HG02678 (cell line): ENCODE measurements at regions not wholly inside any gene's neighbourhood (a gene's known extent, or its start where the extent isn't known, plus 50 kb on each side); places are given as distances from the start of the nearest gene placed in this dataset.

Experiments used
- ATAC-seq: cut with Tn5 transposase; IDR thresholded peaks from one replicate; pipeline ENCODE4 v1.9.1; 2021; ENCODE audit warnings: mild to moderate bottlenecking, moderate library complexity; ENCODE audit not compliant: unreplicated experiment

DNA sequence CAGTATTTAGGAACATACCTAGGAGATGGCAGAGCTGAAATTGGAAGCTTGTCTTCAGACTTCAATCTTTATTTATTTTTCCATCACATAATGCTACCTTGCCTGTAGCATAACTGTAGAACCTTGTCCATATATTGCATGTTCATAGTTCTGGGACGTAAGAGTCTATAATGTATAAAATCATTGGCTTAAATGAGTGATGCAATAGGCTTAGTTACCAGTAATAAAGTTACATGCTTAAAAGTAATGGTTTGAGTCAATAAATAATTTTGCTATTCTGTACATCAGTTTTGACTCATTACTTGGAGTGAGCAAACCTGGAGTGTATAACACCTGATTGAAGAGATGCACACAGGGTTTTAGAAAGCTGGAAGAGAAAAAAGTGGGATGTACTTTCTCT, 229.3 kb downstream of the CDCA7 start:
- no peak for ATAC-seq

DNA sequence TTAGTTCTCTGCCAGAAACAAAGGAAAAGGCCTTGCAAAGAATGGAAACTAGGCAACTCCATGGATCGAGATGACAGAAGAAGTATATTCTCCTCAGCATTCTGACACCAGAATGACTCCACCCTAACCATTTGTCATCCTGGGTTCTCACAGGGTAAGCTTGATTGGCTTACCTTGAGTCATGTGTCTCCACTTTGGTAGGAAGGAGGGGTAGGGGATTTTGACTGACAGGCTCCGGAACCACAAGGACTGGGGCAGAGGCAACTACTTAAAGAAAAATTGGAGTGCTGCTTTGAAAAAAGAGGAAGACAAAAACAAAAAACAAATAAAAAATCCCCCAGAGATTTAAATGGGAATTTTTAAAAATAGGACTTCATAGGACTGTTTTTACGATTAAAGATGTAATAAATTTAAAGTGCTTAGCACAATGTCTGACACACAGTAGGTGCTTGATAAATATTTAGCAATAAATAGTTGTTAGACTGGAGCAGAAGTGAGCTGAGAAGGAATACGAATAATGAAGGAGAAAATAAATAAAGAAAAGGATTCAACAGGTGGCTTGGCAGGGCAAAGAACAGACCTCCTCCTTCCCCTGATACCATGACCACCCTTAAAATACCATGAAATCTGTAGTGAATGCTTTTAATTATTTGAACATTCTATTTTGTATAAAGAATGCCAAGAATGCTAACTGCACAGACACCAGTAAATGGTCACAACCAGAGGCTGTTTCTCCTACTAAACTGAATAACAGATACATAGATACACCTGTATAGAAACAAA, 230.2 kb downstream of the CDCA7 start:
- no peak for ATAC-seq

DNA sequence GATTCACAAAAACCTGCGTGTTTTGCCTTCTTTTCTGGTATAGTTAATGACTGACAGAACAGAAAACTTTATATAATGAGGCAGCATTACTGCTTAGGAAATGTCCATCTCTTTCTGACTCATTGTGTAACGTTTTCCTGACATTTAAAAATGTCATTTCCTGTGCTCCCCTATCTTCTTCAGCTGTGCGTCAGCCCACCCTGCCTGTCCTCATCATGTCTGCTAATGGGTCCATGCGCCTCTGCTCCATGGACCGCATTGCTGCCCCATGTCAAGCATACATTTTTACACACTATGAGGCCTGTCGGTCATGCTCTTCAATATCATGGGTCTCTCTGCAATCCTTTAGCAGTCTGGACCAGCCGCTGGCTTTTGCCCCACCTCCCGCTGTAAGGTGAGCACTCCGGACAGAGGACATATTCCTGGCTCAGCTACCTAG, 234.3 kb downstream of the CDCA7 start:
- ATAC-seq = no peak

DNA sequence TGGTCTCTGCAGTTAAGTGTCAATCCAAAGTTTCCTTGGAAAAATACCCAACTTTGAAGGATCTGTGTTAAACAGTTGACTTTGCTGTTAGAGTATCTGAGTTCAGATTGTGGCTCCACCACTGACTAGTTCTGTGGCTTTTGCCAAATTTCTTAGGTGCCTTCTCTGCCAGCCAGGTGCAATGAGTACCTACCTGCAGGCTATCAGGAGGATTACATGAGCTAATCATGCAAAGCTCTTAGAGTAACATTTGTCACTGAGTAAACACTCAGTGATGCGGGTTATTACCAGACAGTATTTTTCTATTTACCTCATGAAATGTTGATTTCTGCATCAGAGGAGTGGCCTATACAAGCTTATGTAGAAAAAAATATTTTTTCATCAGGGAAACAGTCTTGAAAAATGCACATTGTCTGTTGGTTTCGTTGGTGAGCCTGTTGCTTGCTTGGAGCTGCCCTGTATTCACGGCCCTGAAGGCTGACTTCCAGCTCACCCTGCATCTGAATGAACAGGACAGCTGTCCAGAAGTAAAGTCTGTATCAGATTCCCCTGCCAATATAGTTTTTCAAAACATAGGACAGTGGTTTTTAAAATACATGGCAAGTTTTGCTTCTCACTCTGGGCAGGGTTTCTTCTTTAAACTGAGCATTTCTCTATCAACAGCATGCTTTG, 235.1 kb downstream of the CDCA7 start:
- ATAC-seq = no peak

DNA sequence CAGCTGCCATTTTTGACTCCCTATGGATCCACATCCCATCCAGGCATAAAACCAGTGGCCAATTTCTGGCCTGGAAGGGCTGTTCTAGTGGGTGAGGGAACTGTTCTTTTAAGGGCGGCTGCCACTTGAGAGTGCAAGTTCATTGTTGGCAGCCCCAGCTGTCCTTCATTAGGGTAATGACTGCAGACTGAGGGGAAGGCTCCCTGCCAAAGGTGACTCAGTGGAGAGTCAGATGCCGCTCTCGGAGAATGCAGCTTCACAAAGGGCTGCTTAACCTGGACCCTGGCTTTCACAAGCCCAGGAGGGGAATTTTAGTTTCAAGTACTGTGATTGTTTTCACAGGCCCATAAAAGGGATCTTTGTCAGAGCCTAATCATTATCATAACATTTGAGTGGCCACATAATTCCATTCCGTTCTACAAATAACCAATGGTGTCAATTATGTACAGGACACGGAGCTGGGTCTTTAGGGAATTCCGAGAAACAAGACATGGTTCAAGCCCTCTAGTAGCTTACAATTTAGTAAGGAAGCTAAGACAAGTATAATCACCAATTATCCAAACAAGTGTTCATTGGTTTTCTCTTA, 235.7 kb downstream of the CDCA7 start:
- no peak for ATAC-seq

DNA sequence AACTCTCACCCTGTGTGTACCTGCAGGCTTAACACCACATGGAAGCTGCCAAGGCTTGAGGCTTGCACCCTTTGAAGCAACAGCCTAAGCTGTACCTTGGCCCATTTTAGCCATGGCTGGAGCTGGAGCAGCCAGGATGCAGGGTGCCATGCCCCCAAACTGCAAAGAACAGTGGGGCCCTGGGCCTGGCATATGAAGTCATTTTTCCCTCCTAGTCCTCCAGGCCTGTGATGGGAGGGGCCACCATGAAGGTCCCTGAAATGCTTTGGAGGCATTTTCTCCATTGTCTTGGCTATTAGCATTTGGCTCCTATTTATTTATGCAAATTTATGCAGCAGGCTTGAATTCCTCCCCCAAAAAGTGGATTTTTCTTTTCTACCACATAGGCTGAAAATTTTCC, 238.4 kb downstream of the CDCA7 start:
- ATAC-seq = no peak

DNA sequence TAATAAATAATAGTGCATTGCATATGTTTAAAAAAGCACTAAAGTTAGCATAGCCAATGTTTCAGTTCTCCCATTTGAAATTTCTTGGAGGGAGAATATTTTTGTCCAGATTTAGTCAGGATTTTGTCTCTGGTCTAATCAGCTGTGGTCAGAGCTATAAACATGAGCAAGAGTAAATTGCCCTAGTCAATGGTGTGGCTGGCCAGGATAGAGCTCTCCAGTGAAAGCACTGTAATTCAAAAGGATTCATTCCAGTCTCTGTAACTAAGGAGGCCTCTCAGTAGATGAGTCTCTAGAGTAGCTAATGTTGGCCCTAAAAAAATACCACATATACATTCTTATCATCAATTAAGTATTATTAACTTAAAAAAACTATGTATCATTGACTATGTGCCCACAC, 241.6 kb downstream of the CDCA7 start:
- ATAC-seq = no peak

DNA sequence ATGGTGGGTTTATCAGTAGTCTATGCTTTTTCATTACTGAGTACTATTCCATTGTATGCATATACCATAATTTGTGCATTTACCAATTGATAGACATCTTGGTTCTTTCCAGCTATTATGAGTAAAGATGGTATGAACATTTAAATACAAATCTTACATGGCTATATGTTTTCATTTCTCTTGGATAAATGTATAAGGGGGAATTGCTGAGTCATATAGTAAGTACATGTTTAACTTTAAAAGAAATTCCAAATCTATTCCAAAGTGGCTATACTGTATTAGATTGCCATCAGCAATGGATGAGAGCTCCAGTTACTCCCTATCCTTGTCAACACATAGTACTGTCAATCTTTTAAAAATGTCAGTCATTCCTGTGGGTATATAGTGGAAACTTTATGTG, 243.9 kb downstream of the CDCA7 start:
- ATAC-seq = no peak

DNA sequence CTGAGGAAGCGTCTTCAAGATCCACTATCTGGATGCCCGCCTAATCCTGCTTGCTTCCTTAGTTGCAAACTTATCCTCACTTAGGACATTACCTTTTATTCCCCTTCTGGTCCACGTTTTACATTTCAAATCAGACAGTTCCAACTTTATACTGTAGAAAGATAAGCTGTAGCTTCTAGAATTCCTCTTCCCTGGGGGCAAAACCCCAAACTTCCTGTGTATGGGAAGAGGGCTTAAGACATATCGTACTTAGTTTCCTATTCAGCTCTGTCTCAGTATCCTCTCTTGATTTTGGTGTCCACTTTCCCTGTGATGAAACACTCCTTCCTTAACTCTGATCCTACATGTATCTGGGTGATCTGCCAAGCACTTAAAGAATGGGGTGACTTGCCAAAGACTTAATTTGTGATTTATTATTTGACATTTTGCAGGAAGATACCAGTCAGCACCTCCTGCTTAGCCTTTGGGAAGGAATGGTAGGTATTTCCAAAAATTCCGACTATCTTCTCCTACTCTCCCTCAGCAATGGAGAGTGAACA, 245.2 kb downstream of the CDCA7 start:
- ATAC-seq = no peak

DNA sequence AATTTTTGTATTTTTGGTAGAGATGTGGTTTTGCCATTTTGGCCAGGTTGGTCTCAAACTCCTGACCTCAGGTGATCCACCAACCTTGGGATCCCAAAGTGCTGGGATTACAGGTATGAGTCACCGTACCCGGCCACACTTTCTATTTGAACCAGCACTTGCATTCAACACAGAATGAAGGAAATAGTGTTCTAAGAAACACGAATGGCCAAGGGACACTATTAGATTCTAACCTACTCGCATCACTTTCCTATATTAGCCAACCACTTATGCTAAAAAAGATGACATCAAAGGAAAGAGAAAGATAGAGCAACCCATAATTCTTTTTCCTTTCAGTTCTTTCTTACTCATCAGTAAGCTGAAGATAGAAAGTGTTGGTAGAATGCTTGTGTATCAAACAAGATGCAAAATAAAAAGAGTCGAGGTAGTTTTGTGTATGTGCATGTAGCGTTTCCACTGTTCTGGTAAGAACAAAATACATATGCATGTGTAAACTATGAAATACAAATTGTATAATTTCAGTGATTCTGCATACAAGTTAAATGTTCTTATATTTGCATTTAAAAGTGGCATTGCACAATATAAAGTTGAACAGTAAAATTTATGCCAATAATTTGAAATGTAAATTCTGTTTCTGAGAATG, 247.6 kb downstream of the CDCA7 start:
- ATAC-seq = no peak

DNA sequence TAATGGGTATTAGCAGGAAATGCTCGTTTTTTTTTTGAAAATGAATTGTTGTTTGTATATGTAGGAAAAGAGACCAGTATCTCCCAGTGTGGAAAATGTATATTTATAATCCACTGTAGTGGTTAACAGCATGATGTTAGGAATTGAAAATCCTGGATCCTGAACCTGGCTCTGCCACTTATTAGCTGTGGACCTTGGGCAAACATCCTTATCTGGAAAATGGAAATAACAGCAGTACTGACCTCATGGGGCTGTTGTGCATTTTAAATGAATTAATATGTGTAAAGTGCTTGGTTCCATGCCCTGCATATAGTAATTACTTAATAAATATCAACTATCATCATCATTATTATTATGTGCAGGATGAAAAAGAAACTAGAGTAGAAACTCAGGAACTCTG, 251.3 kb downstream of the CDCA7 start:
- no peak for ATAC-seq

DNA sequence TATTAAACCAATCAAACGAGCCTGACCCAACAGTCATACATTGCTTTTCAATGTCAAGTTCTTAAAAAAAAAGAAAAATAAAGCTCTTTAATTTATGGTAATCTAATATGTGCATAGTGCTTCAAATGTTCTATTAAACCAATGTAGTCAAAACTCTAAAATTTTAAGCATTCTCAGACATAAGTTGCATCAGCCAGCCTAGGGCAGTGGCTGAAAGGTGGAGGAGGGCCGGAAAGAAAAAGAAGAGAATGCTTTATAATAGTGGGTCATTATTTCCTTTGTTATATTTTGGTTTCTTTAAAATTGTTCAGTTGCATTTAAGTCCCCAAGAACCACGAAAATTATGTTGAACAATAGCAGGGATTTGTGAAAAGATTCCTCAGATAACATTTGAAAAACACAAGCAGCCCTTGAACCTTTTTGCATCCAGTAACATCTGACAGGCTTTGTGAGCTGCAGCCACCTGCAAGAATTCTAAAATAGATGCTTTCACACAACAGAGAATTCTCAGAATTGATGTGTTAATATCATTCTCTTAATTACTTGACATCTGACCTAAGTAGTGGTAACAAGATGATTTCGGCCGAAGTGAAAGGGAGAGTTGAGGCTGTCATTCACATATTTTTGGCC, 252.1 kb downstream of the CDCA7 start:
- ATAC-seq = no peak

DNA sequence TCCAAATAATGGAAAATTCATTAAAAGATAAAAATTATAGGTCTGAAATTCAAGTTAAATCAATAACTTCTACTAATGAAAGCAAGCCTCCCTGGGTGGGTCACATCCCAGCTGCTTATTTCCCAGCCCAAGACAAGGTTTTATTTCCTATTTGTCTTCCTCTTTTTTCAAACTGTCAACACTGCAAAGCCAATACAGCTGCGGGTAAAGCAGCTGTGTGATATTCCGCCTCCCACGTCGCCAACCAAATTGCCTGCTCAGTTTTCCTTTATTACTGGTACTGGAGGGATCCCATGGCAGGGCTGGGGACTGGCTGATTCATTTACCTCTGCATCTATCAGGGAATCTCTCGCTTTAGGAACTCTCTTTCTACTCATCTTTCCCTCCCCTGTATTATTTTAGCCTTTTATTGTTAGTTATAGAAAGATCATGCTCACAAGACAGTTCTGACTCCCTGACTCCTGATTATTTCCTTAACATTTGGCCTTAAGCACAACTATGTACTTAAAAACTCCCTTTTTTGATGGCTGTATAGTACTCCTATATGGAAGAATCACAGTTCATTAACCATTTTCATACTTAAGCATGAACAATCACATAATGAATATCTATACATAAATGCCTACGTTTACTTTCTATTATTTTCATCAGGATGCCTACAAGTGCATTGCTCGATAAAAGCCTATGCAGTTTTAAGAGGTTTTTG, 253.1 kb downstream of the CDCA7 start:
- no peak for ATAC-seq

DNA sequence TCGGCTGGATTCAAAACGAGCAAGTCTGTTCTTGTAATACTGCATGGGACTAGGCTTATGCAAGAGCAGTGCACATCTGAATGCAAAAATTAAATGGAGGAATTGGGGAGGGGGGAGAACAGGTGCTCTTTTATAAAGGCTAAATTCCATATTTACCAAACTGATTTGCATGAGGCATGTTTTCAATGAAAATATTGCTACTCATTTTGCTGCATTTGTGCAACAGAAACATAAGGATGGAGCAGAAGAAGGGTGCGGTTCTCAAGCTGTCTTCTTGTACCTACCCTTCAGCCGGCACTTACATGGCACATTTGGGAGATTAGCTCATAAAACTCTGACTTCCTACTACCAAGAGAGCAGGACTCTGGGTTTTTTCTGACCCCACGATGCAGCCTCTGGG, 256.4 kb downstream of the CDCA7 start:
- no peak for ATAC-seq

DNA sequence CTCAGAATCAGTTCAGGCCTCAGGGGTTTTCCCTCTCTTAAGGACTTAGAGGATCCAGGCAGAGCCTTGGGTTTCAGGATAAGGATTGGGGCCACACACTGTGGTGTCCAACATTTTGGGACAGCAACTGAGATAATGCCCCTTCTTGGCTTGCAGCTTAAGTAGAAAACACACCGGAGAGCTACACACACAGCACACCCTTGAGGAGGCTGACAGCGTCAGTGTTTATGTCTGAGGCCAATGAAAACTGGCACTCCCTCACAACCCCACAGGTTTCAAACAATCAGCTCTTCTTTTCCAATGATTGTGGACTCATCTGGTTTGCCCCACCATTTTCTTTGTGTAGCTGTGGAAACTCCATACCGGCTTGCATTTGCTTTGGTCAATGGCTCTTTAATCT, 257.7 kb downstream of the CDCA7 start:
- no peak for ATAC-seq

DNA sequence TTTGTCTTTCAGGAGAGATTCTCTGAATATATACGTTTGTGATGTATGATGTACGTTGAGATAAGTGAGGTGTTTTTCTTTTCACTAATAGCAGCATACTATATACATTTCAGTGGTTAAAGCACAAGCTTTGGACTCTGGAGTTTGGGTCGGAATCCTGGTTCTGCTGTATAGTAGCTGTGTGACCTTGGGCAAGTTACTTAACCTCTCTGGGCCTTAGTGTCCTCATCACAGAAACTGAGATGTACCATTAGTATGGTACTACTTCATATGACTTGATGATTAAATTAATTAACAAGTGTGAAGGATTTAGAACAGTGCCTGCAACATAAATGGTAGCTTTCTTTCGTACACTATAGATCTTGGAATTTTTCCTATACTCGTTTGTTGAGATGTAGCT, 258.7 kb downstream of the CDCA7 start:
- no peak for ATAC-seq

DNA sequence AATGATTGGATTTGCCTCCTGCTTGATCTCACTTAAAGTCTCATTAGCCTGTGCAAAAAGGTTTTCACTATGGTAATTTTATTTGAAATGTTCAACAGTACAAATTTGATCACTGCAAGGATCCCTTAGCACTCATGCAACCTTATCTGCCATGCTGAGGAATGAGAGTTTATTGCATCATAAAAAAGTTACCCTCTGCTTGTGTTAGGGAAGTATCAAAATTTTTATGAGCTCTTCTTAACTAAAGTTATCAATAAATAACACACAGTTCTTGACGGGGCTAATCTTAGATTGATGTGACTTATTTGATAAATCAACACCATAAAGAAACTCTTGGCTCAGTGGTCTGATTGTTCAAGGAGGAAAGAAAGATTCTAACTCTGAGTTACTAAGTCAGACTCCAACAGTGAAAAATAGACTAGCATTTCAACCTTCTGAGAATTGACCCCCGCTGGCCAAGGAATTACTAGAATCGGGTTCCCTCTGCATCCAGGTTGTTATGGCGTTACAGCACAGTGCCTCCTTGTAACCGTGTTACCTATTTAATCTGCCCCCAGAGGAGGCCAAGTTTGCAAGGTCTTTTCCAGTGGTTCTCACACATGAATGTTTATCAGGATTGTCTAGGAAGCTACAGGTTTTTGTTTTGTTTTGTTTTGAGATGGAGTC, 259.7 kb downstream of the CDCA7 start:
- ATAC-seq = no peak

DNA sequence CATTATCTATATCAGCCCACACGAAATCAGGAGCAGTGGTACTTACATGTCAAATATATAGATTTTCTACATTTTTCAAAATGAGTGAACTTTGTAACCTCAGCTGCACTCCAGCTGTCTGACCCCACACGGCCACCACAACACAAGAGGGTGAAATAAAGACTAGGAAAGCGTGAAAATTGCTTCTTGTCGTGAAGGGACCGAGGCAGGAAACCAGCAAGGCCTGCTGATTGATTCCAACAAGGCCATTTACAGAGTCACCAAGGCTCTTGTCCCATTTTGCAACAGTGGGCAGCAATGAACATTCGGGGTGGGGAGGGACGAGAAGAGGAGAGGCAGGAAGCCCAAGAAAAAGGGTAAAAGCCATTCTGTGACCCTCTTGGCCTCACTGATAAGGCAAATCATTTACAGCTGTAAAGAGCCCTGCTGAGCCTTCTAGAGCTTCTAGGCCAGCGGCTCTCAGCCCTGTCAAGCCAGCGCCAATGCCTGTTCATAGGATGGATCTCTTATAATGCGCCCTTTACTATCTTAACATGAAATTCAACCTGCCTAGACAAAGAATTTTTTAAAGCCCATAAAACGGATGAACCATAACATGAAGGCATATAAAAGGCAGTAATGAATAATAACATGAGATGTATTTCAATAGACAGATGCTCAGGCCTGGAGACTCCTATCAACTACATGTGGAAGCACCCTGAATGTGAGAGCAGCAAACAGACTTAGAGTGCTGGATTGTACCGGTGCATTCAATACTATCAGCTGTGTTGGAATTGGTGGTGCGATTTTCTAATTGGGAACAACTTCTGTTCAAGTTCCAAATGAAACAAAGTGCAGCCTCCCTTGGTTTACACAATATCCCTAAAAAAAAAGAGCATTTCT, 269.0 kb downstream of the CDCA7 start:
- no peak for ATAC-seq

DNA sequence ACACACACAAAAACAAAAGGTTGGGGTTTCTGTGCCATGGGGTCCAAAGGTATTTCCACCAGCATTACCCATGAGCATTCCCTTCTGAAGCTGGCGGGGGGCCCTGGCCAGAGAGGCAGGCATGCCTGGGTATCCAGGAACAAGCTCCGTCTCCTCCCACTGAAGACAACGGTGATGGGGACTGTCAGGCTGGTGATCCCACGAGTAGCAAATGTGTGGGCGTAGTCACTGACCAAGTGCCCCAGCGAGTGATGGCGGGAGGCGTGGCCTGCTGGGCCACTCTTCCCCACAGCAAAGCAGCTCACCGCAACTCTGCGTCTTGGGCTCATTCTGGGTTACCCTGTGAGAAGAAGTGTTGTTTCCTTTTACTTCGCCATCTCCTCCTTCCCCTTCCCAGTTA, 270.6 kb downstream of the CDCA7 start:
- no peak for ATAC-seq
